ENCODE measurements at regions not wholly inside any gene's neighbourhood (a gene's known extent, or its start where the extent isn't known, plus 50 kb on each side); places are given as distances from the start of the nearest gene placed in this dataset.

- no peak for DNase-seq
Observed at GRCh38 chr3:137410028-137410427, 354.1 kb upstream of the SOX14 start.

DNA sequence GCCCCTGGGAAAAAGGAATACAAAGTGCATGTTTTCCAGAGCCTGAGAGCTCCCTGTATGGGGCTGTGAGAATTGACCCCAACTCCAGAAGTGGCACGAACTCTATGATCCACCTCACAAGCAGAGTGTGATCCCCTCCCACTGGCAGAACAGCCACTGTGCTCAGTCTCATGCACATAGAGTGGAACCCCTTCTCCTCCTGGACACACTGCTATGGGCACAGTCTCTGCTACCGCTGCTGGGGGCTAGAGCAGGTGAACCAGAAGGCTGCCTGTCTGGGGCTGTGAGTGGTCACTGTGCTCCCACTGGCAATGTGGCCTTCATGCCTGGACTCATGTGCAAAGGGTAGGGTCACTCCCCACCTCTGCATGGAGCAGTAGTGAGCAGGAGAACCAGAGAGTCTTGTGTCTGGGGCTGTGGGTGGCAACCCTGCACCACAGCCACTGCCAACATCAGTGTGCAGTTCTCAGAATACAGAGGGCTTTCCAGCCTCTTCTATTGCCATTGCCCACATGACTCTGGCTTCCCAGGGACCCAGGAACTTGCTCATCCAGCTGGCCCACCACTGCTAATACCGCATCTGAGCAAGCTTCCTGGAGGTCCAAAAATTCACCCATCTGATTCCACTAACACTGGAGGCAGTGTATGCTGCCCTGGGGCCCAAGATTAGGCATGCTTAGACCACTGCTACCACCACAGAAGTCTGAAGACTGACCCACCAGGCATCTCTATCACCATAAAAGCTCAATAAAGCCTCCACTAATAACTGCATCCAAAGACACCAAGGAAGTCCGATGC lies 343.7 kb upstream of the SOX14 start:
- DNase-seq, result no peak

GRCh38 chr3:137438561-137438960 lies 325.6 kb upstream of the SOX14 start:
- no peak for DNase-seq

- DNase-seq, result no peak
Observed at GRCh38 chr3:137460944-137461343, 303.2 kb upstream of the SOX14 start.

GRCh38 chr3:137463131-137463530 lies 301.0 kb upstream of the SOX14 start:
- no peak for DNase-seq

- no peak for DNase-seq
Observed at GRCh38 chr3:137464341-137464740, 299.8 kb upstream of the SOX14 start.

- no peak for DNase-seq
Observed at GRCh38 chr3:137468446-137468845, 295.7 kb upstream of the SOX14 start.

DNA sequence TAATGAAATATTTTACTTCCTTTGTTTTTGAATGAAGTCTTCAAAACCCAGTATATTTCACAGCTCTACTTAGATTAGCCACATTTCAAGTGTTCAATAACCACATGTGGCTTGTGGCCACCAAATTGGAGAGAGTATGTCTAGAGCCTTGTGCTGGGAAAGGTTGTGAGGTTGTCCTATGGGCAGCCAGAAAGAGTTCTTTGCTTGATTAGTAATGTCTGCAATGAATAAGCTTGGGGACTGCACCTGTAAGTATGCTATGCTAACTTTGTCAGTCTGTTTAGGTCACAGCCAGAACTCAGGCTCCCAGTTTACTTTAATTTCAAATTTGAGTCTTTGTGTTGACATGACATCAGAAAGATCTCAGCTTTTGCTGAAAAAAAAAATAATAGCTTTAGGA lies 294.9 kb upstream of the SOX14 start:
- no peak for DNase-seq

DNA sequence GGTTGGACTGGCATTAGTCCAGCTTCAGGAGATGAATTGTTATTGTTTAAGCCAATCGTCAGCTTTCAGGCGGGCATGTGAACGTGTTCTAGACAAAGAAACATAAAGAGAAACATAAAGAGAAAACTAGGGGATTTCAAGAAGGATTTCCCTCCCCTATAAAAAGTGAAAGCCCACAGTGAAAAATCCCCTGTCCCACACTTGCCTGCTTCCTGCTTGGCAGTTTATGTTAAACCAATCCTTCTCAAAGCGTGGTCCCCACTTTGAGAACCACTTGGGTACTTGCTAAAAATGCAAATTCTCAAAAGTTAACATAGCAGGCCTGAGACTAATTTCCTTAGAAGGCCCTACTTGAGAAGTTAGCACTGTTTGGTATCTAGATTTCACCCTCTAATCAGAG lies 293.0 kb upstream of the SOX14 start:
- DNase-seq, result no peak

DNA sequence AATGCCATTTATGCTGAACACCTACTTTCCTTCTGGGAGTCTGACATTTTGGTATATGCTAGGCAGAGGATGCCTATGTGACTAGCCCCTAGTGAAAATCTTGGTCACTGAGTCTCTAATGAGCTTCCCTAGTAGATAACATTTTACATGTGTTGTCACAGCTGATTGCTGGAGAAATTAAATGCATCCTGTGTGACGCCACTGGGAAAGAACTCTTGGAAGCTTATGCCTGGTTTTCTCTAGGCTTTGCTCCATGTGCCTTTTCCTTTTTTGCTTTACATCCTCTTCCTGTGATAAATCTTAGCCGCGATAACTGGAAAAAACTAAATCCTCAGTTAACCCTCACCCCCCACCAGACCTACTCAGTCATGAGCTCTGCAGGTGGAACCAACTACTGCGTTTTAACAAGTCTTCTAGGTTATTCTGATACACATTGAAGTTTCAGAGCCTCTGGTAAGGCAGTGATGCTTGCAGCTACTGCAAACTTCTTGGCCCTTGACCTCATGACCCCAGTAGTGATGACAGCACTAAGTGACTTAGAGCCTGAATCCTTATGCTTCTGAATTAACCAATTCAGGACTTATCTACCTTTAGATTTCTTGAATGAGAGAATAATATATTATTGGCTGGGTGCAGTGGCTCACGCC lies 292.4 kb upstream of the SOX14 start:
- DNase-seq, result no peak

GRCh38 chr3:137477614-137478013 lies 286.5 kb upstream of the SOX14 start:
- no peak for DNase-seq

GRCh38 chr3:137509354-137510045 lies 254.6 kb upstream of the SOX14 start:
- no peak for DNase-seq

GRCh38 chr3:137511655-137512054 lies 252.5 kb upstream of the SOX14 start:
- DNase-seq, result no peak

- no peak for DNase-seq
Observed at GRCh38 chr3:137514853-137515252, 249.3 kb upstream of the SOX14 start.

GRCh38 chr3:137519602-137520001 lies 244.5 kb upstream of the SOX14 start:
- no peak for DNase-seq

- no peak for DNase-seq
Observed at GRCh38 chr3:137524751-137525150, 239.4 kb upstream of the SOX14 start.

DNA sequence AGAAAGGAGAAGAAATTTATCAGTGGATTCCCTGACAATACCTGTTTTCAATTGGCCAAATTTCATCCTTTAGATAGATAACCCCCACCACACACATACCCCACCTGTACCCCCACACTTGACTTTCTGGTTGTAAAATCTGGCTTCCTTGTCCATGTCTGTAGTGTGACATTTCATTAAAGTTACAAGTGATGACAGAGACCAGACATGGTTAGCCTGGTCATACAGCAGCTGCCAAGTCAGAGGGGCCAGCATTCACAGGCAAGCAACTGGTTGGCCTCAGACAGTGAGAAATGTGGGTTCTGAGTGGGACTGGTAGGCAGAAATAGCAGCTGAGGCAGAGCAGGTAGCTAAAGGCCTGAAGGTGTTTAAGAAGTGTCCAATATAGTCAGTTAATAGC lies 238.6 kb upstream of the SOX14 start:
- DNase-seq, result no peak

DNA sequence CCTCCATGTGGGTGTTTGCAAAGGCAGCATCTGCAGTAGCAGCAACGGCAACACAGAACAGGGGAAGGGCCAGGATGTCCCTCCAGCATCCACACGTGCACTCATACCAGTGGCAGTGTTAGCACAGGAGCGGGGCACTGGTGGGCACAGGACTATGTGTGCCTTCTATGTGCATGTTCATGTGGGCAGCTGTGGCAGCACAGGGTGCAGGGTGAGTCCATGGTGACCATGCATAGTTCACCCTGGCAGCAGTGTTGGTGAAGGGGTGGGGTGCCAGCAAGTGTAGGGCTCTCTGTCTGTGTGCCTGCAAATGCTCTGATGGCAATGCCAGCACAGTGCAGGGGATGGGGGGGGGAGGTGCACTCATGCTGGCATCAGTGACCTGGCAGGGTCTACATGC lies 222.1 kb upstream of the SOX14 start:
- DNase-seq, result no peak

DNA sequence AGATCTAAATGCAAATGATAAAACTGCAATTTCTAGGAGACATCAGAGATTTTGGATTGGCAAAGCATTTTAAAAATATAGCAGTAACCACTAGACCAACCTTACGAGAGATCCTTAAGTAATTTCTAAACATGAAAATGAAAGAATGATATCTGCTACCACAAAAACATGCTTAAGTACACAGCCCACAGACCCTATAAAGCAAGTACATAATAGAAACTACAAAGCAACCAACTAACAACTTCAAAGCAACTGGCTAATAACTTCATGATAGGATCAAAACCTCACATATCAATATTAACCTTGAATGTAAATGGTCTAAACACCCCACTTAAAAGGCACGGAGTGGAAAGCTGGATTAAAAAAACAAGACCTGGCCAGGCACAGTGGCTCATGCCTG lies 209.9 kb upstream of the SOX14 start:
- DNase-seq, result no peak

- no peak for DNase-seq
Observed at GRCh38 chr3:137568880-137569279, 195.2 kb upstream of the SOX14 start.

DNA sequence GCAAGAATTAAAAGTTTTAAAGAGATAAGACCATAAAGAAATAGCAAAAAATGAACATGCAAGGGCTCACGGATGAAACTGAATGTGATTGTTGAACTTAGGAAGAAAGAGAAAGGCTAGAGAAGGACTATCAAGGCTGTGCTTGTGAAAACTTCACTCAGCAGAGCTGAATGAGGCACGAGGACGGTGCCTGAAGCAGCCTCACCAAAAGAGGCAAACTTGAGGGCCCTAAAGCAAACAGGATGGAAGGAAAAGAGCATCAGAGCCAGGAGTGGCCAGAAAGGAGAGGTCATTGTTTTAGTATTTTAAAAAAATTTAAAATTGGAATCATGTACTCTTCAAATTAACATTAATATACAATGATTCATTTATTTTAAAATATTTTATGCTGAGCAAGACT lies 191.2 kb upstream of the SOX14 start:
- no peak for DNase-seq

- DNase-seq, result no peak
Observed at GRCh38 chr3:137582484-137582883, 181.6 kb upstream of the SOX14 start.

- no peak for DNase-seq
Observed at GRCh38 chr3:137583256-137583655, 180.9 kb upstream of the SOX14 start.
